GM10248 (cell line): ENCODE measurements at regions not wholly inside any gene's neighbourhood (a gene's known extent, or its start where the extent isn't known, plus 50 kb on each side); places are given as distances from the start of the nearest gene placed in this dataset.
"Not testable (repeated sequence)": the region's sequence is repeated elsewhere in the genome, so short reads cannot be mapped to it uniquely, and the experiment has no call there.

Experiments used
- CTCF ChIA-PET: fragments of 300-600 bp; sonication (Branson Sonifier 250); formaldehyde crosslinking; extraction: SDS; loops from one replicate; lab custom pipeline; 2021; ENCODE audit warnings: antibody characterized with exemption; lab: Yijun Ruan, JAX
- POLR2A ChIA-PET: fragments of 350-650 bp; sonication (Branson Sonifier 250); formaldehyde crosslinking; extraction: SDS; loops from one replicate; lab custom pipeline; 2020; ENCODE audit warnings: antibody characterized with exemption; lab: Yijun Ruan, JAX
- DNase-seq: peaks from one replicate; pipeline ENCODE4 v3.0.0; 2012; ENCODE audit errors: extremely low spot score
- CTCF ChIP-seq: IDR thresholded peaks from 2 replicates; pipeline ENCODE4 v1.5.1; 2012; ENCODE audit warnings: mild to moderate bottlenecking, low read depth; ENCODE audit errors: extremely low read depth, missing control alignments, control extremely low read depth

- ChIA-PET CTCF (no interaction called here), POLR2A (no interaction called here)
- no peak for DNase-seq
- no peak for TF ChIP-seq CTCF
Measured at GRCh38 chr20:55142932-55143331, 667.5 kb downstream of the DOK5 start.

GRCh38 chr20:55140631-55141030 is 665.2 kb downstream of the DOK5 start:
- ChIA-PET POLR2A (no interaction called here), CTCF (interaction anchor here (1.5 kb wide), 1 partner anchor 12 kb away, joined by 5 read pairs; no protein-coding TSS in a partner anchor)
- no peak for TF ChIP-seq CTCF
- no peak for DNase-seq

- CTCF ChIA-PET: no interaction called here
- POLR2A ChIA-PET: no interaction called here
- TF ChIP-seq CTCF: no peak
- DNase-seq: no peak
Measured at GRCh38 chr20:55139173-55139765, 663.9 kb downstream of the DOK5 start.

- POLR2A ChIA-PET: no interaction called here
- CTCF ChIA-PET: no interaction called here
- no peak for DNase-seq
- TF ChIP-seq CTCF: no peak
Measured at GRCh38 chr20:55135923-55136322, 660.5 kb downstream of the DOK5 start.

GRCh38 chr20:55132523-55132922 is 657.1 kb downstream of the DOK5 start:
- DNase-seq: no peak
- TF ChIP-seq CTCF: no peak
- POLR2A ChIA-PET: no interaction called here
- CTCF ChIA-PET: no interaction called here

- POLR2A ChIA-PET, CTCF ChIA-PET, DNase-seq: not testable (repeated sequence)
Measured at GRCh38 chr20:55117577-55117976, 642.2 kb downstream of the DOK5 start.

GRCh38 chr20:55116598-55116997 is 641.2 kb downstream of the DOK5 start:
- CTCF ChIA-PET: no interaction called here
- no peak for TF ChIP-seq CTCF
- POLR2A ChIA-PET: no interaction called here
- DNase-seq: no peak
